ENCODE measurements at regions not wholly inside any gene's neighbourhood (a gene's known extent, or its start where the extent isn't known, plus 50 kb on each side); places are given as distances from the start of the nearest gene placed in this dataset.

DNA sequence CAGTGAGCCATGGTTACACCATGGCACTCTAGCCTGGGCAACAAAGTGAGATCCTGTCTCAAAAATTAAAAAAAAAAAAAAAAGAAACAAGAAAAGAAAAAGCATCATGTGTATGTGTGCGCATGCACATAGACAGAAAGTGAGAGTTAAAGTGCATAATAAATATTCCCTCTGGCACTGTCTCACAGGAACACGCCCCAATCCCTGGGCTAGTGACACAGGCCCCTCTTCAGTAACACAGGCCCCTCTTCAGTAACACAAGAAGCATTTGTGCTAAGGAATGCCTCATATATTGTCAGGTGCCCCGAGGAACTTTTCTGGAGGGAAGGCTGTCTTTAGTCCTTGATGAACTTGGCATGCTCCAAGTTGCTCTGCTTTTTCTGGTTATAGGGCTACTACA is 57.5 kb downstream of the RPL27A start:
- TF ChIP-seq, protein P1, sequence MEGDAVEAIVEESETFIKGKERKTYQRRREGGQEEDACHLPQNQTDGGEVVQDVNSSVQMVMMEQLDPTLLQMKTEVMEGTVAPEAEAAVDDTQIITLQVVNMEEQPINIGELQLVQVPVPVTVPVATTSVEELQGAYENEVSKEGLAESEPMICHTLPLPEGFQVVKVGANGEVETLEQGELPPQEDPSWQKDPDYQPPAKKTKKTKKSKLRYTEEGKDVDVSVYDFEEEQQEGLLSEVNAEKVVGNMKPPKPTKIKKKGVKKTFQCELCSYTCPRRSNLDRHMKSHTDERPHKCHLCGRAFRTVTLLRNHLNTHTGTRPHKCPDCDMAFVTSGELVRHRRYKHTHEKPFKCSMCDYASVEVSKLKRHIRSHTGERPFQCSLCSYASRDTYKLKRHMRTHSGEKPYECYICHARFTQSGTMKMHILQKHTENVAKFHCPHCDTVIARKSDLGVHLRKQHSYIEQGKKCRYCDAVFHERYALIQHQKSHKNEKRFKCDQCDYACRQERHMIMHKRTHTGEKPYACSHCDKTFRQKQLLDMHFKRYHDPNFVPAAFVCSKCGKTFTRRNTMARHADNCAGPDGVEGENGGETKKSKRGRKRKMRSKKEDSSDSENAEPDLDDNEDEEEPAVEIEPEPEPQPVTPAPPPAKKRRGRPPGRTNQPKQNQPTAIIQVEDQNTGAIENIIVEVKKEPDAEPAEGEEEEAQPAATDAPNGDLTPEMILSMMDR (IDR thresholded peaks at IDR 0.05), result no peak
- TF ChIP-seq POLR2A (IDR thresholded peaks at IDR 0.05), result no peak
- no peaks in the 10 kb centered on the region for H3K27me3 ChIP-seq
- H3K9me3 ChIP-seq, result no peaks in the 10 kb centered on the region
- no peaks in the 10 kb centered on the region for H3K36me3 ChIP-seq
- H3K4me1 ChIP-seq, result no peaks in the 10 kb centered on the region
- H3K27ac ChIP-seq, result no peak overlapping the region
- DNase-seq, result no peak
- H3K4me3 ChIP-seq, result no peak overlapping the region

DNA sequence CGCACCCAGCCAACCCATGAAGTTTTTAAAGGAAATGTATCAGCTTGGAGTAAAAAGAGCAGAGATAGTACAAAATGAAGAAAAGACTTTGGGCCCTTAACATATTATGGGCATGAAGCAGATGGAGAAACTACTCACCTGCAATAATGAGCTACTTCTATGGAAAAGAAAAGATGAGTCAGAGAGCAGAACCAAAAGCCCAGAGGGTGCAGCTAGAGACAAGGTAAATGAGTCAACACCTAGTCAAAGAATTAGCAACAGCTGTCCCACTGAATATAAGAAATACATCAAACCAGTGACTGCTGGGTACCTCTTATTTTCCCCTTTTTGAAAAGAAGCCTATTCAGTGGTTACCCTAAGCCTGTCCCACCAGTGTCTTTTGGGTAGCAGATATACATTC is 61.8 kb downstream of the RPL27A start:
- Histone ChIP-seq H3K27me3 (no peaks in the 10 kb centered on the region), H3K9me3 (no peaks in the 10 kb centered on the region), H3K4me1 (peaks cover 0 to 23% (median 0%) of the 10 kb centered on the region in 4 donors), H3K27ac (no peak overlapping the region), H3K36me3 (no peaks in the 10 kb centered on the region), H3K4me3 (no peak overlapping the region)
- DNase-seq, result no peak
- TF ChIP-seq, protein P1 (IDR thresholded peaks at IDR 0.05), result no peak
- TF ChIP-seq POLR2A (IDR thresholded peaks at IDR 0.05), result no peak

DNA sequence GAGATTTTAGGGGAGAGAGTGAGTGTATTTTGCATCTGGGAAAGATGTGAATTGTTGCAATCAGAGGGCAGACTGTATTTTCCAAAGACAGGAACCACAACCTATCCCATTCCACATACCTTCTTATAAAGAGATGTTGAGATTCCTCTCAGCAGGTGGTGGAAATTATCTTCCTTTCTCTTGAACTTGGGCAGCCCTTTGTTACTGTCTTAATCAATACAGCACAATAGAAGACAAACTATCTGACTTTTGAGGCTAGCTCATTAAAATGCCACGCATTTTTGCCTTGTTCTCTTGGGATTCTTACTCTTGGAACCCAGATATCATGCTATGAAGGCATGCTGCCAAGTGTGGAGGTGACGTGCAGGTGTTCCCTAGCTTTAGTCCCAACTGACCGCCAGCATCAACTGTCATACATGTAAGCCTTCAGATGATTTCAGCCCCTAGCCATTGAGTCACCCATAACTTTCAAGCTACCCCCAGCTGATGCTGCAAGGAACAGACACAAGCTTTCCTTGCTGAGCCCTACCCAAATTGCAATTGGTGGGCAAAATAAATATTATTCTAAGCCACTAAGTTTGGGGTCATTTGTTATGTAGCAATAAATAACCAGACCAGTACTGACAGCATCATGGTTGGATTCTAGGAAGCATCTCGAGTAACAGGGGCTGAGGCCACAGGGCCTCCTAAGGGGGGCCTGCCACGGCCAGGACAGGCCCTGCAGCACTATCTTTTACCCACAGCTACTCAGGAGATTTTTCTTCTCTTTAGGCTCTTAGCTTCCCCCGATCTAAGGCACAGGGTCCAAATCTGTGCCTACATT is 63.0 kb downstream of the RPL27A start:
- no peak for DNase-seq
- no peaks in the 10 kb centered on the region for H3K27me3 ChIP-seq
- H3K27ac ChIP-seq, result no peak overlapping the region
- TF ChIP-seq POLR2A (IDR thresholded peaks at IDR 0.05), result no peak
- TF ChIP-seq, protein P1 (IDR thresholded peaks at IDR 0.05), result no peak
- H3K36me3 ChIP-seq, result no peaks in the 10 kb centered on the region
- H3K4me3 ChIP-seq, result no peak overlapping the region
- no peaks in the 10 kb centered on the region for H3K9me3 ChIP-seq
- peaks cover 0 to 26% (median 0%) of the 10 kb centered on the region in 4 donors for H3K4me1 ChIP-seq

DNA sequence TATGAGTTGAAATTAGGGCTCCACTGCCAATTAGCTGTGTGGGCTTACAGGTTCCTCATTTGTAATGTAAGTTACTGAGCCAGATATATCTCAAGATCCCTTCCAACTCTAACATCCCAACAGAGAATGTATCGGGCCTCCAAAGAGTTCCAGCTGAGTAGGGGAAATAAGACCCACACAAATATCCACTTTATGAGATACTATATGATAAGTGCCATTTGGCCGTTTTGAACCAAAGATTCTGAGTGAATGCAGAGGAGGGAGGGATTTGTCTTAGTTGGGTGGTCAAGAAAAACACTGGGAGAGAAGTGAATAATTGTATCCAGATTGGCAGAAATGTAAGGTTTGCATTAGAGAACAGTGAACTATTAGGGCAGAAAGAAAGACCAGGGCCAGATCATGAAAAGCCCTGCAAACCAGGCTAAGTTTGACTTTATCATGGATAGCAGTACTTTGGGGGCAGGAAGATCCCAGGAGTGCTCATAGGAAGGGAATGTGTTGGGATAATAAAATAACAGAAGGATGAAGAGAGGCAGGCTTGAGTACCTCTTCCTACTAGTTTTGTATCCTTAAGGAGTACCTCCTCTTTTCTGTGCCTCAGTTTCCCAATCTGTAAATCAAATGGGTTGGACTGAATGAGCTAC is 63.9 kb downstream of the RPL27A start:
- Histone ChIP-seq H3K4me3 (no peak overlapping the region), H3K4me1 (peaks cover 0 to 26% (median 0%) of the 10 kb centered on the region in 4 donors), H3K9me3 (no peaks in the 10 kb centered on the region), H3K27ac (peak overlapping the region in 2 of 4 donors; percentile 1 to 75), H3K27me3 (no peaks in the 10 kb centered on the region), H3K36me3 (no peaks in the 10 kb centered on the region)
- no peak for DNase-seq
- TF ChIP-seq, protein P1 (IDR thresholded peaks at IDR 0.05), result no peak
- no peak for TF ChIP-seq POLR2A (IDR thresholded peaks at IDR 0.05)

DNA sequence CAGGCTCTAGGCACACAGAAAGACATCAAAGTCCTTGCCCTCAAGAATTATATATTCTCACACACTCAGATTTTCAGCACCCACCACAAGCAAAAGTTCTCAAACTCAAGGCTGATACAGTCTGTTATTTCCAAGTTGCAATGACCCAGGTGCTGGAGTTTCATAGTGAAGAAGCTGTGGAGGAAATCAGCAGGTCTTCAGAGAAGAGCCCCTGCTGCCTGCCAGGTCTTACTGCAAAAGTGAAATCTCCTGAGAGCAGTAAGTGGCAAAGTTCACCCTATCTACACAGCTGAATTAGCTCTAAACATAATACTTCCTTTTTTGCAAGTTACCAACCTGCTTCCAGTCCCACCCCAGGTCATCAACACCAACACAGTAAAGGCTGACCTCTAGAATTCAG is 64.6 kb downstream of the RPL27A start:
- no peaks in the 10 kb centered on the region for H3K36me3 ChIP-seq
- DNase-seq, result no peak
- no peak overlapping the region for H3K4me3 ChIP-seq
- TF ChIP-seq POLR2A (IDR thresholded peaks at IDR 0.05), result no peak
- TF ChIP-seq, protein P1 (IDR thresholded peaks at IDR 0.05), result peak in 2 of 6 experiments; percentile 16 to 23
- no peaks in the 10 kb centered on the region for H3K9me3 ChIP-seq
- no peaks in the 10 kb centered on the region for H3K27me3 ChIP-seq
- H3K4me1 ChIP-seq, result peaks cover 0 to 26% (median 0%) of the 10 kb centered on the region in 4 donors
- H3K27ac ChIP-seq, result peak overlapping the region in 2 of 4 donors; percentile 74 to 75
